ENCODE measurements at regions not wholly inside any gene's neighbourhood (a gene's known extent, or its start where the extent isn't known, plus 50 kb on each side); places are given as distances from the start of the nearest gene placed in this dataset.

- TF ChIP-seq CTCF (IDR thresholded peaks at IDR 0.05; ENCODE audit: low read depth, low read length, missing input control), result no peak
- no peak for TF ChIP-seq YY1 (IDR thresholded peaks at IDR 0.05)
- no peak for TF ChIP-seq REST (IDR thresholded peaks at IDR 0.05)
- TF ChIP-seq GABPA (IDR thresholded peaks at IDR 0.05 in 1 of 2, conservative IDR thresholded peaks at IDR 0.05 in 1 of 2), result no peak
- no peak for TF ChIP-seq RAD21 (IDR thresholded peaks at IDR 0.05)
- no peak for TF ChIP-seq MAX (IDR thresholded peaks at IDR 0.05)
- TF ChIP-seq RXRA (IDR thresholded peaks at IDR 0.05), result no peak
- no peak for TF ChIP-seq HNF4G (IDR thresholded peaks at IDR 0.05)
- no peak for TF ChIP-seq EGR1 (IDR thresholded peaks at IDR 0.05; ENCODE audit: low read depth in 2 of 2)
- no peak for TF ChIP-seq SP1 (IDR thresholded peaks at IDR 0.05)
- no peak for TF ChIP-seq ZBTB33 (IDR thresholded peaks at IDR 0.05)
These were observed 282.3 kb upstream of the SHH start for GRCh38 chr7:156094350-156095146.
